Liver (tissue), 8 donors: ENCODE measurements at regions not wholly inside any gene's neighbourhood (a gene's known extent, or its start where the extent isn't known, plus 50 kb on each side); places are given as distances from the start of the nearest gene placed in this dataset.

Experiments
- DNase-seq: peaks from one replicate; pipeline ENCODE4 v3.0.0-alpha.2; 2017; ENCODE audit warnings: low spot score
- H3K27ac ChIP-seq, 2 donors: one replicate each; pipeline ENCODE4 v1.7.0; 2013; ENCODE audit warnings: inconsistent platforms in 2 of 2, low read length in 2 of 2, control low read depth in 1 of 2, low read depth in 1 of 2, mild to moderate bottlenecking in 1 of 2
- H3K27me3 ChIP-seq, 4 donors: one replicate each; pipeline versions ENCODE4 v1.6.1 to v1.7.0; 2013; ENCODE audit warnings: low read length in 3 of 4, inconsistent platforms in 1 of 4, mild to moderate bottlenecking in 1 of 4, moderate library complexity in 1 of 4; ENCODE audit not compliant: control insufficient read depth in 4 of 4, insufficient read depth in 4 of 4
- H3K36me3 ChIP-seq, 4 donors: one replicate each; pipeline versions ENCODE4 v1.6.1 to v1.7.0; 2013; ENCODE audit warnings: low read length in 3 of 4, mild to moderate bottlenecking in 3 of 4, low read depth in 1 of 4, moderate library complexity in 1 of 4; ENCODE audit not compliant: control insufficient read depth in 4 of 4, insufficient read depth in 3 of 4
- H3K4me1 ChIP-seq, 4 donors: one replicate each; pipeline versions ENCODE4 v1.6.1 to v1.7.0; 2013; ENCODE audit warnings: low read length in 3 of 4, mild to moderate bottlenecking in 3 of 4, moderate library complexity in 1 of 4; ENCODE audit not compliant: control insufficient read depth in 4 of 4, insufficient read depth in 4 of 4
- H3K4me3 ChIP-seq, 3 donors: one replicate each; pipeline versions ENCODE4 v1.6.1 to v1.7.0; 2013; ENCODE audit warnings: low read length in 3 of 3, control low read depth in 1 of 3, low read depth in 1 of 3, mild to moderate bottlenecking in 1 of 3
- H3K9ac ChIP-seq, 2 donors: one replicate each; pipeline ENCODE4 v1.7.0; 2013; ENCODE audit warnings: low read length in 2 of 2, mild to moderate bottlenecking in 2 of 2, moderate library complexity in 2 of 2, control low read depth in 1 of 2, low read depth in 1 of 2
- H3K9me3 ChIP-seq, 4 donors: one replicate each; pipeline versions ENCODE4 v1.6.1 to v1.7.0; 2013; ENCODE audit warnings: low read length in 3 of 4; ENCODE audit not compliant: control insufficient read depth in 4 of 4
- EGR1 ChIP-seq, 2 donors: IDR thresholded peaks; 2 replicates each; pipeline ENCODE4 v1.6.1; 2016 to 2018; ENCODE audit warnings: antibody characterized with exemption in 2 of 2, low read depth in 2 of 2
- FOXA1 ChIP-seq: IDR thresholded peaks from 2 replicates; pipeline ENCODE4 v1.6.1; 2016; ENCODE audit warnings: antibody characterized with exemption
- FOXA2 ChIP-seq: IDR thresholded peaks from 2 replicates; pipeline ENCODE4 v1.6.1; 2016; ENCODE audit warnings: antibody characterized with exemption
- GABPA ChIP-seq, 2 donors: IDR thresholded peaks in 1 of 2; conservative IDR thresholded peaks in 1 of 2; 2 replicates each; pipeline ENCODE4 v1.6.1; 2016; ENCODE audit warnings: antibody characterized with exemption in 2 of 2, mild to moderate bottlenecking in 1 of 2, moderate library complexity in 1 of 2
- HNF4A ChIP-seq, 2 donors: conservative IDR thresholded peaks; 2 replicates each; pipeline ENCODE4 v1.6.1; 2016; ENCODE audit warnings: antibody characterized with exemption in 2 of 2, mild to moderate bottlenecking in 2 of 2
- HNF4G ChIP-seq: IDR thresholded peaks from 2 replicates; pipeline ENCODE4 v1.6.1; 2016; ENCODE audit warnings: antibody characterized with exemption
- JUND ChIP-seq, 2 donors: IDR thresholded peaks; 2 replicates each; pipeline ENCODE4 v1.6.1; 2016; ENCODE audit warnings: antibody characterized with exemption in 2 of 2
- NR2F2 ChIP-seq: IDR thresholded peaks from 2 replicates; pipeline ENCODE4 v1.6.1; 2016; ENCODE audit warnings: antibody characterized with exemption
- RAD21 ChIP-seq, 2 donors: IDR thresholded peaks; 2 replicates each; pipeline ENCODE4 v1.6.1; 2016; ENCODE audit warnings: antibody characterized with exemption in 2 of 2, mild to moderate bottlenecking in 2 of 2
- SP1 ChIP-seq: IDR thresholded peaks from 2 replicates; pipeline ENCODE4 v1.6.1; 2018; ENCODE audit warnings: antibody characterized with exemption, mild to moderate bottlenecking
- TAF1 ChIP-seq: conservative IDR thresholded peaks from 2 replicates; pipeline ENCODE4 v1.6.1; 2016; ENCODE audit warnings: antibody characterized with exemption, mild to moderate bottlenecking
- YY1 ChIP-seq: IDR thresholded peaks from 2 replicates; pipeline ENCODE4 v1.6.1; 2016; ENCODE audit warnings: antibody characterized with exemption, mild to moderate bottlenecking
- WGBS: extraction: QIAGEN DNeasy Blood & Tissue Kit; methylation state at CpG from one replicate; pipeline ENCODE4 v1.1.7; 2013; 5-methylcytosine and 5-hydroxymethylcytosine counted together
- TF ChIP-seq, protein P1 (sequence below): fragments of 150-350 bp; IDR thresholded peaks from 2 replicates; pipeline ENCODE4 v1.5.1; 2017; ENCODE audit warnings: improper control_type of control experiment, low read depth, low read length; ENCODE audit not compliant: missing input control
- TF ChIP-seq, protein P2 (sequence below): IDR thresholded peaks from 2 replicates; pipeline ENCODE4 v1.6.1; 2016; ENCODE audit warnings: antibody characterized with exemption
- TF ChIP-seq, protein P3 (sequence below): IDR thresholded peaks from 2 replicates; pipeline ENCODE4 v1.6.1; 2016; ENCODE audit warnings: antibody characterized with exemption, mild to moderate bottlenecking
- TF ChIP-seq, protein P4 (sequence below): IDR thresholded peaks from 2 replicates; pipeline ENCODE4 v1.6.1; 2016; ENCODE audit warnings: antibody characterized with exemption
- TF ChIP-seq, protein P5 (sequence below): IDR thresholded peaks from 2 replicates; pipeline ENCODE4 v1.6.1; 2016; ENCODE audit warnings: antibody characterized with exemption
- donor health status: healthy.
- donor health status: healthy.
- donor health status: healthy.
- donor health status: healthy.
- donor health status: healthy.

DNA sequence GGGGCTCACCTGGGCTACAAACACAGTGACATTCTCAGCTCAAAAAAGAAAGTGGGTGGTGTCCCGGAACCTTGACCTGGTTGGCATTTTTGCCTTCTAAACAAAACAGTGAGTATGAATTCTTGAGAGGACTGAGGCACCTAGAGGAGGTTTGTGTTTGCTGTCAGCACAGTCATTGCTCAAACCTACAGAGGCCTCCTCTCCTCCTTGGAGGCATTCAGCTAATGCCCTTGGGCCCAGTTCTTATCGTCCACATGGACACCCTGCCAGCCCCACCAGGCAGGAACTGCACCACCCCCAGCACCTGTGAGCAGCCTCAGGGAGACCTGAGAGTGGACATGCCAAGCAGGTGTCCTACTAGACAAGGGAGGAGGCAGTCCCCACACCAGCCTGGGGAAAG, 156.7 kb downstream of the SYK start:
- Histone ChIP-seq H3K9me3 (no peaks in the 10 kb centered on the region), H3K9ac (no peak overlapping the region), H3K4me1 (no peaks in the 10 kb centered on the region), H3K27ac (no peak overlapping the region), H3K4me3 (no peak overlapping the region), H3K27me3 (no peaks in the 10 kb centered on the region), H3K36me3 (no peaks in the 10 kb centered on the region)
- no peak for DNase-seq
- WGBS = 79% methylated on average over 2 of the region's 2 CpGs
- TF ChIP-seq YY1 (no peak), EGR1 (IDR thresholded peaks at IDR 0.05; ENCODE audit: low read depth in 2 of 2) (no peak), JUND (IDR thresholded peaks at IDR 0.05) (no peak), SP1 (no peak), FOXA2 (no peak), TAF1 (no peak), HNF4A (conservative IDR thresholded peaks at IDR 0.05) (no peak), HNF4G (no peak), GABPA (IDR thresholded peaks at IDR 0.05 in 1 of 2, conservative IDR thresholded peaks at IDR 0.05 in 1 of 2) (no peak), NR2F2 (no peak), RAD21 (IDR thresholded peaks at IDR 0.05) (no peak), FOXA1 (no peak)
- TF ChIP-seq, protein P1, sequence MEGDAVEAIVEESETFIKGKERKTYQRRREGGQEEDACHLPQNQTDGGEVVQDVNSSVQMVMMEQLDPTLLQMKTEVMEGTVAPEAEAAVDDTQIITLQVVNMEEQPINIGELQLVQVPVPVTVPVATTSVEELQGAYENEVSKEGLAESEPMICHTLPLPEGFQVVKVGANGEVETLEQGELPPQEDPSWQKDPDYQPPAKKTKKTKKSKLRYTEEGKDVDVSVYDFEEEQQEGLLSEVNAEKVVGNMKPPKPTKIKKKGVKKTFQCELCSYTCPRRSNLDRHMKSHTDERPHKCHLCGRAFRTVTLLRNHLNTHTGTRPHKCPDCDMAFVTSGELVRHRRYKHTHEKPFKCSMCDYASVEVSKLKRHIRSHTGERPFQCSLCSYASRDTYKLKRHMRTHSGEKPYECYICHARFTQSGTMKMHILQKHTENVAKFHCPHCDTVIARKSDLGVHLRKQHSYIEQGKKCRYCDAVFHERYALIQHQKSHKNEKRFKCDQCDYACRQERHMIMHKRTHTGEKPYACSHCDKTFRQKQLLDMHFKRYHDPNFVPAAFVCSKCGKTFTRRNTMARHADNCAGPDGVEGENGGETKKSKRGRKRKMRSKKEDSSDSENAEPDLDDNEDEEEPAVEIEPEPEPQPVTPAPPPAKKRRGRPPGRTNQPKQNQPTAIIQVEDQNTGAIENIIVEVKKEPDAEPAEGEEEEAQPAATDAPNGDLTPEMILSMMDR = no peak
- TF ChIP-seq, protein P2, sequence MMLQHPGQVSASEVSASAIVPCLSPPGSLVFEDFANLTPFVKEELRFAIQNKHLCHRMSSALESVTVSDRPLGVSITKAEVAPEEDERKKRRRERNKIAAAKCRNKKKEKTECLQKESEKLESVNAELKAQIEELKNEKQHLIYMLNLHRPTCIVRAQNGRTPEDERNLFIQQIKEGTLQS = no peak
- TF ChIP-seq, protein P3, sequence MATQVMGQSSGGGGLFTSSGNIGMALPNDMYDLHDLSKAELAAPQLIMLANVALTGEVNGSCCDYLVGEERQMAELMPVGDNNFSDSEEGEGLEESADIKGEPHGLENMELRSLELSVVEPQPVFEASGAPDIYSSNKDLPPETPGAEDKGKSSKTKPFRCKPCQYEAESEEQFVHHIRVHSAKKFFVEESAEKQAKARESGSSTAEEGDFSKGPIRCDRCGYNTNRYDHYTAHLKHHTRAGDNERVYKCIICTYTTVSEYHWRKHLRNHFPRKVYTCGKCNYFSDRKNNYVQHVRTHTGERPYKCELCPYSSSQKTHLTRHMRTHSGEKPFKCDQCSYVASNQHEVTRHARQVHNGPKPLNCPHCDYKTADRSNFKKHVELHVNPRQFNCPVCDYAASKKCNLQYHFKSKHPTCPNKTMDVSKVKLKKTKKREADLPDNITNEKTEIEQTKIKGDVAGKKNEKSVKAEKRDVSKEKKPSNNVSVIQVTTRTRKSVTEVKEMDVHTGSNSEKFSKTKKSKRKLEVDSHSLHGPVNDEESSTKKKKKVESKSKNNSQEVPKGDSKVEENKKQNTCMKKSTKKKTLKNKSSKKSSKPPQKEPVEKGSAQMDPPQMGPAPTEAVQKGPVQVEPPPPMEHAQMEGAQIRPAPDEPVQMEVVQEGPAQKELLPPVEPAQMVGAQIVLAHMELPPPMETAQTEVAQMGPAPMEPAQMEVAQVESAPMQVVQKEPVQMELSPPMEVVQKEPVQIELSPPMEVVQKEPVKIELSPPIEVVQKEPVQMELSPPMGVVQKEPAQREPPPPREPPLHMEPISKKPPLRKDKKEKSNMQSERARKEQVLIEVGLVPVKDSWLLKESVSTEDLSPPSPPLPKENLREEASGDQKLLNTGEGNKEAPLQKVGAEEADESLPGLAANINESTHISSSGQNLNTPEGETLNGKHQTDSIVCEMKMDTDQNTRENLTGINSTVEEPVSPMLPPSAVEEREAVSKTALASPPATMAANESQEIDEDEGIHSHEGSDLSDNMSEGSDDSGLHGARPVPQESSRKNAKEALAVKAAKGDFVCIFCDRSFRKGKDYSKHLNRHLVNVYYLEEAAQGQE = no peak
- TF ChIP-seq, protein P4, sequence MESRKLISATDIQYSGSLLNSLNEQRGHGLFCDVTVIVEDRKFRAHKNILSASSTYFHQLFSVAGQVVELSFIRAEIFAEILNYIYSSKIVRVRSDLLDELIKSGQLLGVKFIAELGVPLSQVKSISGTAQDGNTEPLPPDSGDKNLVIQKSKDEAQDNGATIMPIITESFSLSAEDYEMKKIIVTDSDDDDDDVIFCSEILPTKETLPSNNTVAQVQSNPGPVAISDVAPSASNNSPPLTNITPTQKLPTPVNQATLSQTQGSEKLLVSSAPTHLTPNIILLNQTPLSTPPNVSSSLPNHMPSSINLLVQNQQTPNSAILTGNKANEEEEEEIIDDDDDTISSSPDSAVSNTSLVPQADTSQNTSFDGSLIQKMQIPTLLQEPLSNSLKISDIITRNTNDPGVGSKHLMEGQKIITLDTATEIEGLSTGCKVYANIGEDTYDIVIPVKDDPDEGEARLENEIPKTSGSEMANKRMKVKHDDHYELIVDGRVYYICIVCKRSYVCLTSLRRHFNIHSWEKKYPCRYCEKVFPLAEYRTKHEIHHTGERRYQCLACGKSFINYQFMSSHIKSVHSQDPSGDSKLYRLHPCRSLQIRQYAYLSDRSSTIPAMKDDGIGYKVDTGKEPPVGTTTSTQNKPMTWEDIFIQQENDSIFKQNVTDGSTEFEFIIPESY = no peak
- TF ChIP-seq, protein P5, sequence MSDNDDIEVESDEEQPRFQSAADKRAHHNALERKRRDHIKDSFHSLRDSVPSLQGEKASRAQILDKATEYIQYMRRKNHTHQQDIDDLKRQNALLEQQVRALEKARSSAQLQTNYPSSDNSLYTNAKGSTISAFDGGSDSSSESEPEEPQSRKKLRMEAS = no peak

DNA sequence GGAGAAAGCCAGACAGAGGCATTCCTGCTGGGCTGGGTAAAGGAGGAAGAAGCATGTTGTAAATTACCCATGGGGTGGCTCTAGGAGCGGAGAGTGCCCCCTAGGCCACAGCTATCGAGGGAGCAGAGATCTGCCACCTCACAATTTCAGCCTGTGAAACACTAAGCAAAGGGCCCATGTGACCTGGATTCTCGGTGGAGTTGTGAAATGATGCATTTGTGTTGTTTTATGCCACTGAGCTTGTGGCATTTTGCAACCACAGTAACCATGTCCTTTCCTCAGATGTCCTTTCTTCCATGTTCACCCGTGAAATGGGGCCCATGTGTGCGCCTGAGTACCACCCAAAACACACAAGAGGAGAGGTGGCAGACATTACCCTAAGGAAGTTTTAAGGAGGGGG, 159.3 kb downstream of the SYK start:
- H3K4me1 ChIP-seq = no peaks in the 10 kb centered on the region
- no peaks in the 10 kb centered on the region for H3K27me3 ChIP-seq
- H3K36me3 ChIP-seq = no peaks in the 10 kb centered on the region
- no peaks in the 10 kb centered on the region for H3K9me3 ChIP-seq
- 53% methylated on average over 5 of the region's 5 CpGs for WGBS
- no peak overlapping the region for H3K9ac ChIP-seq
- no peak overlapping the region for H3K4me3 ChIP-seq
- H3K27ac ChIP-seq = no peak overlapping the region
- DNase-seq = no peak
- TF ChIP-seq, protein P4 = no peak
- no peak for TF ChIP-seq YY1
- TF ChIP-seq NR2F2 = no peak
- TF ChIP-seq, protein P2 = no peak
- TF ChIP-seq, protein P1 = no peak
- no peak for TF ChIP-seq FOXA1
- TF ChIP-seq TAF1 = no peak
- no peak for TF ChIP-seq FOXA2
- TF ChIP-seq RAD21 (IDR thresholded peaks at IDR 0.05) = no peak
- no peak for TF ChIP-seq HNF4A (conservative IDR thresholded peaks at IDR 0.05)
- TF ChIP-seq GABPA (IDR thresholded peaks at IDR 0.05 in 1 of 2, conservative IDR thresholded peaks at IDR 0.05 in 1 of 2) = no peak
- no peak for TF ChIP-seq EGR1 (IDR thresholded peaks at IDR 0.05; ENCODE audit: low read depth in 2 of 2)
- no peak for TF ChIP-seq HNF4G
- TF ChIP-seq, protein P5 = no peak
